Renal cortex interstitium (tissue), 11 donors: ENCODE measurements at regions not wholly inside any gene's neighbourhood (a gene's known extent, or its start where the extent isn't known, plus 50 kb on each side); places are given as distances from the start of the nearest gene placed in this dataset.
"Not testable (repeated sequence)": the region's sequence is repeated elsewhere in the genome, so short reads cannot be mapped to it uniquely, and the experiment has no call there.

Source experiments
- DNase-seq, 11 donors: peaks; one replicate each; pipeline ENCODE4 v3.0.0-alpha.2; 2013; ENCODE audit warnings: low read depth in 9 of 11, low spot score in 4 of 11; ENCODE audit errors: extremely low read depth in 1 of 11

- DNase-seq, result not testable (repeated sequence)
Observed at GRCh38 chr3:75427486-75427885, 236.6 kb upstream of the FRG2C start.

GRCh38 chr3:75427906-75428305 lies 236.2 kb upstream of the FRG2C start:
- DNase-seq, result not testable (repeated sequence)

- DNase-seq, result peak in 7 of 11 donors; percentile 11 to 59 (median 41)
Observed at GRCh38 chr3:75429561-75430220, 234.4 kb upstream of the FRG2C start.

- not testable (repeated sequence) for DNase-seq
Observed at GRCh38 chr3:75430406-75430805, 233.7 kb upstream of the FRG2C start.

- DNase-seq, result not testable (repeated sequence)
Observed at GRCh38 chr3:75431120-75431519, 233.0 kb upstream of the FRG2C start.

DNA sequence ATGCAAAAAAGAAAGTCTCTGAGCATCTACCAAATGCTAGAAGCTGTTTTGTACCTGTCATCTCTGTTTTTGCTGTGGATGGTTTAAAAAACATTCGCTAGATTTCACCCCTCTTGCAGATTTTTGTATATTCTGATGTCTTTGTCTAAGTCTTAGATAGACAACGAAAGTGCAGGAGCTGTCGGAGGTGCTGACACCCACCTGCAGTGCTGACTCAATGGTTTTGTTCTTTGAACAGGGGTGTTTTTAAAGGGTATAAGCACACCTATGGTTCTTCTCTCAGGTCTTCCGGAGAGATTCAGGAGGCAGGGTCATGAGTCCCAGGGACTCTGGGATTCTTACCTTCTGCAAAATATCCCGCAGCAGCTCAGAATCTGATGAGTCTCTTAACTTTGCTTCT lies 231.7 kb upstream of the FRG2C start:
- DNase-seq, result not testable (repeated sequence)

- not testable (repeated sequence) for DNase-seq
Observed at GRCh38 chr3:75432885-75433284, 231.2 kb upstream of the FRG2C start.

- DNase-seq, result not testable (repeated sequence)
Observed at GRCh38 chr3:75433295-75433694, 230.8 kb upstream of the FRG2C start.

DNA sequence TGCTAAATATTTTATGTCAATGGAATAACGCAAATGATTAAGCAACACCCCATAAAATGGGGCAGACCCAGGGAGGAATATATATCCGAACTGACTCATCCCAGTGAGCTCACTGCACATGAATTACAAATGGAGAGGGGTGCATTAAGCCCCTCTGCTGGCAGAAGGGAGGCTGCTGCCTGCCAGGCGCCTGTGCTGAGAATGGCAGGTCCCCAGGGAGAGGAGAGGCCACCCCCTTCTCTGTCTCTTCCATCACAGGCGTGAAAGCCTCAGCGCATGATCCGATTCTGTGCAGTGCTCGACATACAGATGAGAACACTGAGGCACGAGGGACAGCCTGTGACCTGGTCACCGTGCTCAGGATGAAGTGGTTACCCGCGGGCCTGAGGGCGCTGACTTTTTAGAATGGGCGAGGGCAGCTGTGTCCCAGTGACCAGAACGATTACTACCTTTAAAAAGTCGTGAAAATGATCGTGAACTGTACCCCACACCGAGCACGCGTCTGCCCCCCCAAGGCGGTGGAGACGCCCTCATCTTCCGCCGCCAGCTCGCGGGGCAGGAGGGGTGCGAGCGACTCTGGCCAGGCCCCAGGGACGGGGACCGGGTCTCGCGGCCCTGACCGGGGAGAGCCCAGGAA lies 229.7 kb upstream of the FRG2C start:
- DNase-seq, result not testable (repeated sequence)

DNA sequence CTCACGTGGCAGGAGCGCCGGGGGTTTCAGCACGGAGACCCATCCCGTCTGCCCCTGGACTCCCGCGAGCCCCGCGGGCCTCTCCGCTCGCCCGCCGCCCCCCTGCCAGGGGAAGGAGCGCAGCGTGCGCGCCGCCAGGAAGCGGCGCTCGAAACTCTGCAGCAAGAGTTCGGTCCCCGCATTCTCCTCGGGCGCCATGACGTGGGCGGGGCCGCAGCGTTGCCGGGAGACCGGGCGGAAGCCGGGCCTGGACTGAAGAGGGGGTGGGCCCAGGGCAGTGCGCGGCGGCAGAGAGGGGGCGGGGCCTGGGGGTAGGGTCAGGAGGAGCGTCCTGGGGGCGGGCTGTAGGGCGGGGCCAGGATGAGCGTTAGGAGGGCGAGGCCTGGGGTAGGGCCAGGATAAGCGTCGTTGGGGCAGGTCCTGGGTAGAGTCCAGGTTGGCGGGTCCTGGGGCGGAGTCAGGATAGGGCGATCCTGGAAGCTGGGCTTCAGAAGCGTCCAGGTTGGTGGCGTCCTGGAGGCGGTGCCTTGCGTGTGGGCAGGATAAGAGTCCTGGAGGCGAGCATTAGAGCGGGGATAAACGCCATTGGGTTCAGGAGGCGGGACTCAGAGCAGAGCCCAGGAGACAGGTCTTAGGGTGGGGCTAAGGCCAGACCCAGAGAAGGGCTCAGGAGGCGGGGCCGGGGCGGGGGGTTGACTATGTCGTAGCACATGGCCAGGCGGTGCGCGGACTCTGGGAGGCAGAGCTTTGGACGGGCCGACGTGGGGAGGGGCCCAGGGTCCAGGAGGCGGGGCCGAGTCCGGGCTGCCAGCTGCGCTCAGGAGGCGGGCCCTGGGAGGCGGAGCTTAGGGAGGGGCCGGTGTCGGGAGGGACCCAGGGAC lies 229.0 kb upstream of the FRG2C start:
- peak; percentile 80 to 96 (median 94) for DNase-seq

- DNase-seq, result peak in 5 of 11 donors; percentile 15 to 55 (median 20)
Observed at GRCh38 chr3:75435794-75436400, 228.2 kb upstream of the FRG2C start.

GRCh38 chr3:75440986-75441385 lies 223.1 kb upstream of the FRG2C start:
- not testable (repeated sequence) for DNase-seq

DNA sequence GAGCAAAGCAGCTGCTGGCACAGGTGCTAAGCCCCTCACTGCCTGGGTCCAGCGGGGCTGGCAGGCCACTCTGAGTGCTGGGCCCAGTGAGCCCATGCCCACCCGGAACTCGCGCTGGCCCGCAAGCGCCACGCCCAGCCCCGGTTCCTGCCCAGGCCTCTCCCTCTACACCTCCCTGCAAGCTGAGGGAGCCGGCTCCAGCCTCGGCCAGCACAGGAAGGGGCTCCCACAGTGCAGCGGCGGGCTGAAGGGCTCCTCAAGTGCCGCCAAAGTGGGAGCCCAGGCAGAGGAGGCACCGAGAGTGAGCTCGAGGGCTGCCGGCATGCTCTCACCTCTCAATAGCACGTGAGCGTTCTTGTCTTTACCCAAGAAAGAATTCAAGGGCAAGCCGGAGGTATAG lies 219.5 kb upstream of the FRG2C start:
- not testable (repeated sequence) for DNase-seq

- DNase-seq, result not testable (repeated sequence)
Observed at GRCh38 chr3:75445234-75445633, 218.9 kb upstream of the FRG2C start.

DNA sequence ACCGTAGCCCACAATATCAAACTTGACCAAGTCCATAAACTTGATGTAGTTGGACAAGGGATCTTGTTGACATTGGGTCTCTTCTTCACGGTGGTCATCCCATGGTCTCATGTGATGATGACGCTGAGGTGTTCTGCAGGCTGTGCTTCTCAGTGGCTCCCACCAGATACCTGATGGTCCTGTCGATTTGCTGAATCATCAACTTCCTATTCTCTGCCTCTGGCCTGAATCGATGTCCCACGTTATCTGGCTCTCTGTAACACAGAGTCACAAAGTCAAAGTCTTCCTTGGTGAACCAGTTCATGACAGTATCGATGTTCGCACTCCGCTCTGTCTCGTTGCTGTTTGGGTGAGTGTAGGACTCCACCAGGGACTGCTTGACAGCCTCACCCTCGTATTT lies 217.2 kb upstream of the FRG2C start:
- DNase-seq, result not testable (repeated sequence)

DNA sequence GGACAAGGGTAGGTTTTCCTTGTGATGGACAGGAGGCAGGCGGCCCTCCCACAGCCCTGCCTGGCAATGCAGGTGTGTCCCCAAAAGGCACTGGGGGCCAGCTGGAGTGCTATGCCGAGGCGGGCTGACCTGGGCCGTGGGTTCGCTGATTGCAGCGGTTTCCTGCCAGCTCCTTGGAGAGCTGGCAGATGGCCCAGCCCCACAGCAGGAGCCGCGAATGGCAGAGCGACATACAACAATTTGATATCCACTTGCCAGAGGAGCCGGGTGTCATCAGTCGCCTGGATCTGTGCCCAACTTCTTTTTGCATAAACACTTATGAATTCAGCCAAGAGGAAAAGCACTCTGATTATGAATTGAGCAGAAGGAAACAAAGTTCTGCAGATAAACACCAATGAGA lies 210.8 kb upstream of the FRG2C start:
- DNase-seq, result peak in 3 of 11 donors; percentile 14 to 37 (median 27)

DNA sequence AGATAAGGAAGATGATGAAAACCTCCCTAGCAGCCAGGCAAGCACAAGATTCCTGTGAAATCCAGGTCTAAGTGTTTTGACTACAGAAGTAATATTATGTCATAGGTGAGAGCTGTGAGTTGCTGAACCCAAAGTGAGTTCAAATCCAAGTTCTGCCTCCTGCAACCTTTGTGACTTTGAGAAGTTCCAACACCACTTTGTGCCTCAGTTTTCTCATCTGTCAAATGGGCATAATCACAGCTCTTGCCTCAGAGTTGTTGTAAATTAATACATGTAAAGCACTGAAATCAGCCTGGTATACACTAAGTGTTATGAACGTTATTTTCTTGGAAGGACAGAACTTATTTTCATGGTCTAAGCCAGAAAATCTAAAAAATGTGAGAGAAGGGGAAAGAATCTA lies 210.3 kb upstream of the FRG2C start:
- not testable (repeated sequence) for DNase-seq

GRCh38 chr3:75474530-75474929 lies 189.6 kb upstream of the FRG2C start:
- DNase-seq, result not testable (repeated sequence)

GRCh38 chr3:75496600-75496999 lies 167.5 kb upstream of the FRG2C start:
- not testable (repeated sequence) for DNase-seq
